AG09309 (cell line): ENCODE measurements at regions not wholly inside any gene's neighbourhood (a gene's known extent, or its start where the extent isn't known, plus 50 kb on each side); places are given as distances from the start of the nearest gene placed in this dataset.

Experiments used
- DNase-seq: peaks from one replicate; pipeline ENCODE4 v3.0.0-alpha.2; 2010; ENCODE audit warnings: low read depth
- H3K4me3 ChIP-seq: 2 replicates; pipeline ENCODE4 v1.5.1; 2011; ENCODE audit warnings: mild to moderate bottlenecking, low read depth, low read length, moderate library complexity; ENCODE audit not compliant: control insufficient read depth
- TF ChIP-seq, protein P1 (sequence below): IDR thresholded peaks from 2 replicates; pipeline ENCODE4 v1.5.1; 2011; ENCODE audit warnings: mild to moderate bottlenecking, low read depth, low read length, inconsistent platforms; ENCODE audit not compliant: insufficient read depth, control insufficient read depth; ENCODE audit errors: missing control alignments

GRCh38 chr6:145428706-145429105, 306.6 kb downstream of the EPM2A start:
- TF ChIP-seq, protein P1, sequence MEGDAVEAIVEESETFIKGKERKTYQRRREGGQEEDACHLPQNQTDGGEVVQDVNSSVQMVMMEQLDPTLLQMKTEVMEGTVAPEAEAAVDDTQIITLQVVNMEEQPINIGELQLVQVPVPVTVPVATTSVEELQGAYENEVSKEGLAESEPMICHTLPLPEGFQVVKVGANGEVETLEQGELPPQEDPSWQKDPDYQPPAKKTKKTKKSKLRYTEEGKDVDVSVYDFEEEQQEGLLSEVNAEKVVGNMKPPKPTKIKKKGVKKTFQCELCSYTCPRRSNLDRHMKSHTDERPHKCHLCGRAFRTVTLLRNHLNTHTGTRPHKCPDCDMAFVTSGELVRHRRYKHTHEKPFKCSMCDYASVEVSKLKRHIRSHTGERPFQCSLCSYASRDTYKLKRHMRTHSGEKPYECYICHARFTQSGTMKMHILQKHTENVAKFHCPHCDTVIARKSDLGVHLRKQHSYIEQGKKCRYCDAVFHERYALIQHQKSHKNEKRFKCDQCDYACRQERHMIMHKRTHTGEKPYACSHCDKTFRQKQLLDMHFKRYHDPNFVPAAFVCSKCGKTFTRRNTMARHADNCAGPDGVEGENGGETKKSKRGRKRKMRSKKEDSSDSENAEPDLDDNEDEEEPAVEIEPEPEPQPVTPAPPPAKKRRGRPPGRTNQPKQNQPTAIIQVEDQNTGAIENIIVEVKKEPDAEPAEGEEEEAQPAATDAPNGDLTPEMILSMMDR: no peak
- no peak overlapping the region for H3K4me3 ChIP-seq
- DNase-seq: no peak

DNA sequence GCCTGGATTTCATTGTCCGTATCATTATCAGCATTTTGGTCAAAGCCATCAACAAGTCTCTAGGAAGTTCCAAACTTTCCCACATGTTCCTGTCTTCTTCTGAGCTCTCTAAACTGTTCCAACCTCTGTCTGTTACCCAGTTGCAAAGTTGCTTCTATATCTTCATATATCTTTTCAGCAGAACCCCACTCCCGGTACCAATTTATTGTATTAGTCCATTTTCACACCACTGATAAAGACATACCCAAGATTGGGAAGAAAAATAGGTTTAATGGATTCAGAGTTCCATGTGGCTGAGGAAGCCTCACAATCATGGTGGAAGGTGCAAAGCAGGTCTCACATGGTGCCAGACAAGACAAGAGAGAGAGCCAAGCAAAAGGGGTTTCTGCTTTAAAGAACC, 293.2 kb downstream of the EPM2A start:
- no peak for DNase-seq
- no peak overlapping the region for H3K4me3 ChIP-seq
- TF ChIP-seq, protein P1: no peak

DNA sequence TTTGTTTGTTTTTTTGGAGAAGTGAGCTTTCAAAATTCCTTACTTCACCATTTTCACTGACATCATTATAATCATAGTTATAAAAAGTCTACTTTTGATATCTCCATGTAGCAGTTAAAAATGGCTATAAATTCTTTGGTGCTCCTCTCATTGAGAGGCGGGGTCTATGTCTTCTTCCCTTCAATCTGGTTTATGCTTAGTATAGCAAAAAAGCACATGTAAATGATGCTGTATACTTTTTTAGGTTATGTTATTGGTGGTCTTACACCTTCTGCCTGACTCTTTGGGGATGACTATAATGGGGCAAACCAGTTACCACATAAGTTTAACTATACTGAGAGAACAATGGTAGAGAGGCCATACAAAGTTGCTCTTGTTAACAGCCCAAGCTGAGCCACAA, 289.6 kb downstream of the EPM2A start:
- H3K4me3 ChIP-seq: no peak overlapping the region
- TF ChIP-seq, protein P1: no peak
- DNase-seq: no peak

GRCh38 chr6:145451029-145451428, 284.3 kb downstream of the EPM2A start:
- DNase-seq: no peak
- TF ChIP-seq, protein P1: no peak
- H3K4me3 ChIP-seq: no peak overlapping the region

GRCh38 chr6:145453376-145453775, 281.9 kb downstream of the EPM2A start:
- DNase-seq: no peak
- TF ChIP-seq, protein P1: no peak

GRCh38 chr6:145454006-145454405, 281.3 kb downstream of the EPM2A start:
- H3K4me3 ChIP-seq: no peak overlapping the region
- DNase-seq: no peak
- TF ChIP-seq, protein P1: no peak

More at GRCh38 chr6:145453376-145453775, 281.9 kb downstream of the EPM2A start:
- H3K4me3 ChIP-seq: no peak overlapping the region

GRCh38 chr6:145457556-145457955, 277.8 kb downstream of the EPM2A start:
- no peak overlapping the region for H3K4me3 ChIP-seq
- TF ChIP-seq, protein P1: no peak
- DNase-seq: no peak
